ENCODE measurements at regions not wholly inside any gene's neighbourhood (a gene's known extent, or its start where the extent isn't known, plus 50 kb on each side); places are given as distances from the start of the nearest gene placed in this dataset.
"Not testable (repeated sequence)": the region's sequence is repeated elsewhere in the genome, so short reads cannot be mapped to it uniquely, and the experiment has no call there.

DNA sequence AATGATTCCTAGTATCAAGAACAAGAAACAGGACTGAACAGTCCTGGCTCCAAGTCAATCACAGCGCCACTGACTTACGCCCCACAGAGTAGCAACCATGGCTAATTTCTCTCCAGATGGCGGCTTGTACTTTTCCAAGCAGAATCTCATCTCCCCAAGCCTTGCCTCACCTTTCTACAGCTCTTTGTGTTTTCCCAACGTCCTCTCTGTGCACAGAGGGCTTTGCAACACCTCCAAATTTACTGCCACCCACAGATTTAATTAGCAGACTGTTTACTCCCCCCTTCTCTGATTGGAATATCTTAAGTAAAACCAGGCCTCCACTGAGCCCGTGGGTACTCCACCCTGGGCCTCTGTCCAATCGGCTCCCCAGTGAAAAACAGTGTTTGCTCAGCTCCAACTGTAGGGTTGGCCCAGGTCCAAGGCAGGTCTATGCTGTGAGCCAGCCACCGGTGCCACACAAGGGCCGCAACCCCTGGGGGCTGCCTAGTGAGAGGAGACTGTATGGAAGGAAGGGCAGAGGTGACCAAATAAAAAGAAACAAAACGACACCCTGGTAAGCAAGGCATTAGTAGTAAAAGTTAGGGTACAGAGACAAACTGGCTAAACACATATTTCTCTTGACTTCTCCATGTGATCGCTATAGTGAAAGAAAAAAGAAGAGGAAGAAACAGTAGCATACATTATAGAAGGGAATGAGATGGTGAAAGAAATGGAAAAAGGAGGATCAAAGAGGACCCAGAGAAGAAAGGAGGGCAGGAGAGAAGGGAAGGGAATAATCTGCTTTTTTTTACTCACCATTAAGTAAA is 128.4 kb upstream of the SOD1 start:
- DNase-seq: no peak

DNA sequence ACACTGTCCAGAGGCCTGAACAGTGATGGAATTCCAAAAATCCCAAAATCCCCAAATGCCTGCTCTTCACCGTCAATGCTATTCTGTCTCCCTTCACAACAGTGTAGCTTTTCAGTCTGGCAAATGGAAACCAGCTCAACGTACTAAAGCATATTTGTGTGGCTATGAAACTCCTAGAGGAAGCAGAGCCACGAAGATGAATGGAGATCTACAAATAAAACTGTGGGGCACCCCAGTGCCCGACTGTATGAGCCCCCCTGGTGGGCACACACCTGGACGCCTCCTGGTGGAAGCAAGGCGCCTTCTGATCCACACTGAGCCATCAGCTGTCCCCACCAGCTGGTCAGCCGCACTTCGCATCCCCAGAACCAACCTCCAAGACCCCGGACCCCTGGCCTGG is 129.1 kb upstream of the SOD1 start:
- no peak for DNase-seq

DNA sequence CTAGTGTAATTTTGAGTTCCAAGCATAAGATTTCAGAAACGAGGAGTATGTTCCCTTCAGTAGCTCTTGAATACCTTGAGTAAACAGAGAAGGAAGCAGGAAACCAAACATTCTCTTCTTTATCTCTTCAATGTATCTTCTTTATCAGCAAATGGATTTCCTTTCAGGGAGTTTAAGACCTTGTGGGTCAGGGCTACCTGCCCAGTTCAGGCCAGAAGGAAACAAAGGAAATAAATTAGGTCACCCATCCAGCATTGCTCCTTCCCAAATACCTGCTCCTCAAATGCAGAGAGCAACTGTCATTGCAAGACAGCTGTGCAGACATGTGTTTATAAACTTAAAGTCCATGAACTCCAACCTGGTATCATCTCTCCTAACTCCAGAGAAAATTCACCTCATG is 130.1 kb upstream of the SOD1 start:
- DNase-seq: no peak

DNA sequence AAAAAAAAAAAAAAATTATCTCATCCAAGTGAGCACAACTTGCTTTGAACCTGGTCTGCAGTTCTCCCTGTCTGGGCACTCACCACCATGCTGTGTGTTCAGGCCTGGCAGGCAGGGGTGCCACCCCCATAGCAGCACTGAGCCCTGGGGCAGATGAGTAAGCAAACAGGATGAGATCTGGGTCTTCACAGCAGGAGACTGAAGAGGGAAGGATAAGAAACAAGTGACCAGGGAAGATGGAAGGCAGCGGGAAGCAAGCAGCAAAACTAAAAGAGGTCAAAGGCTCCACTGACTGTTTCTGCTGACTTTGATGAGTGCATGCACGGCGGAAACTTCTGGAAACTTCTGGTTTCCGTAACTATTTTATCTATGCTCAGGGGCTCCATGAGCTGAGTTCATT is 133.5 kb upstream of the SOD1 start:
- DNase-seq: peak; percentile 55

DNA sequence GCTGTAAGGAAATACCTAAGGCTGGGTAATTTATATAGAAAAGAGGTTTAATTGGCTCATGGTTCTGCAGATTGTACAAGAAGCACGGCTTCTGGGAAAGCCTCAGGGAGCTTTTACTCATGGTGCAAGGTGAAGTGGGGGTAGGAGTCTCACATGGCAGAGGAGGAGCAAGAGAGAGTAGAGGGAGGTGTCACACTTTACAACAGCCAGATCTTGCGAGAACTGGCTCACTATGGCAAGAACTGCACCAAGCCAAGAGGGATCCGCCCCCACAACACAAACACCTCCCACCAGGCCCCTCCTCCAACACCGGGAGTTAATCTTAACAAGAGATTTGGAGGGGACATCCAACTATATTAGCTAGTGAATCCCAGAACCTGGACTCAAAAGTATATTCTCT is 135.4 kb upstream of the SOD1 start:
- no peak for DNase-seq

DNA sequence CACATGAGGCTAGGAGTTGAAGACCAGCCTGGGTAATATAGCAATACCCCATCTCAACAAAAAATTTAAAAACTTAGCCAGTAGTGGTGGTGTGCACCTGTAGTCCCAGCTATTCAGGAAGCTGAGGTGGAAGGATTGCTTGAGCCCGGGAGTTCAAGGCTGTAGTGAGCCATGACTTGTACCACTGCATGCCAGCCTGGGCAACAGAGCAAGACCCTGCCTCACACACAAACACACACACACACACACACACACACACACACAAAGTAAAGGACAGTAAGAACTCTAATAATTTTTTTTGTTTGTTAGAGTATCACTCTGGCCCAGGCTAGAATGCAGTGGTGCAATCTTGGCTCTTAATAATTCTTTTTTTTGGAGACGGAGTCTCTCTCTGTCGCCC is 138.0 kb upstream of the SOD1 start:
- no peak for DNase-seq

DNA sequence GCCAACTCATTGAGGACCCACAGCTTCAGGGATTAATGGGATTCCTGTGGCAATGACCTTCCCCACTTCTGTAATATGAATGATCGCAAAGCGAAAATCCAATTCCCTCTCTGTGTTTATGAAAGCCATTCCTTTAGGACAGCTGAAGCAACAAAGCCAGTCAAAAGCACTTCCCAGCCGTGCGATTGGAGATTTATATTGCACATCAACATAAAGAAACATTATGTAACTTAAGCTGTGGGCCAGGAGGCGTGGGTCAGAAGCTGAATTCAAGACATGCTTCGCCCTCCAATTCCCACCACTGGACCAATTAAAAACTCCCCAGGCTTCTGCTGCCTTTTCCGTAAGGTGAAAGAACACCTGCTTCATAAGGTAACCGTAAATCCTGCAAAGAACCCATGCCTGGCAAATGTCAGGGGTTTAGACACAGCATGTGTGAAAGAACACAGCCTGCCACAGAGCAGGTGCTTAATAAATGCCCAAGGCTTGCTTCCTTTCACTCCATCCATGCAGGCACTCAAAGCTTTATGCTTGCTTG is 138.9 kb upstream of the SOD1 start:
- DNase-seq: no peak

DNA sequence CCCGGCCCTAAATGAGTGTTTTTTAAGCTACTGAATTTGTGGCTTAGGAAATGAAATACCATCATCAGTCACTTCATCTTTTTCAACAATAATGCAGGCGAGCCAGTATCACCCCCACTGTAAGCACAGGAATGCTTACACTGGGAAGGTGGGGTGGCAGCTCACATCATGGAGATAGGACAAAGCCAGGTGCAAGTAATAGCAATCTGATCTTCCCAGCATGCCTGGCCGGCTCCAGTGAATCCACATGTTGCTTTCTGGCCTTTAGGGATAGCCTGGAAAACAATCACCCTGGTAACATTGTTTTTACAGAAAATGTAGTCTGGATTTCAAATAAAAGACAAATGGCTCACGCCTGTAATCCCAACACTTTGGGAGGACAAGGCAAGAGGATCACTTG is 140.9 kb upstream of the SOD1 start:
- DNase-seq: no peak

DNA sequence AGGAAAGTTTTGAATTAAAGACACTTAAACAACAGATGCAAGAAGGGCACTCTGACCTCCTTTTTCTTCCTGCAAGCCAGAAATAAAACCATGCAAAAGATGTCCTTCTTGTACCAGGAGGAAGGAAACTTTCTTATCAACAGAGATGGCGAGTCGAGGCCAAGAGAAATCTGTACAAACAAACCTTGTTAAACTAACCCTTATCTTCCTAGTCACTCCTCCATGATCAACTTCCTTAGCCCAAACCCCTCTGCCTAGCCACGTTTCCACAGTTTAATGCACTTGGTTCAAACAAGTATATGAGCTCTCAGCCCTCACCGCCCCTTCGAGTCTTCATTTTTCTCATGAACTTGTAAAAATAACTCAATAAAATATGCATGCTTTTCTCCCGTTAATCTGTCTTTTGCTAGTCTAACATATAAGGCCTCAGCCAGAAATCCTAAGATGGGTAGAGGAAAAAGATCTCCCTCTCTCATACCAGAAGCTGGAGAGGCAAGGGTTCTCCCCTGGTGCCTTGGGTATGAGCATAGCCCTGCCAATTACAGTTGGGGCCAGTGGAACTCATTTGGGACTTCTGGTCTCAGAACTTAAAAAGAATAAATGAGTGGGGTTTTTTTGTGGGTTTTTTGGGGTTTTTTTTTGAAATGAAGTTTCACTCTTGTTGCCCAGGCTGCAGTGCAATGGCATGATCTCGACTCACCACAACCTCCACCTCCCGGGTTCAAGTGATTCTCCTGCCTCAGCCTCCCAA is 141.7 kb upstream of the SOD1 start:
- DNase-seq: no peak

DNA sequence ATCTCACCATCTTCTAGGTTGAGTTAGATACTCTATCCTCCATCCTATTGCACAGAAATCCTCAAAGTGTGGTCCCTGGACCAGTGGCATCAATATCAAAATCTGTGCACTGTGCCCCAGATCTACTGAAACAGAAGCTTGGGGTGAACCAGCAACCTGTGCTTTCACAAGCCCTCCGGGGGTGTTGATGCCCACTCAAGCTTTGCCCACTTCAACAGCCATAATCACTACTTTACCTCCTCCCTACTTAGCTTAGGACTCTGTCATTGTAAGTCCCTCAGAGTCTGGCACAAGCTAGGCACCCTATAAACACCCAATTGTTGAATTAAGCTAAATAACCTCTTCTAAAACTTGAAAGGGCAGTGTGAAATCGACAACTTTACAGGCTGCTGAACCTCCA is 144.2 kb upstream of the SOD1 start:
- DNase-seq: no peak

DNA sequence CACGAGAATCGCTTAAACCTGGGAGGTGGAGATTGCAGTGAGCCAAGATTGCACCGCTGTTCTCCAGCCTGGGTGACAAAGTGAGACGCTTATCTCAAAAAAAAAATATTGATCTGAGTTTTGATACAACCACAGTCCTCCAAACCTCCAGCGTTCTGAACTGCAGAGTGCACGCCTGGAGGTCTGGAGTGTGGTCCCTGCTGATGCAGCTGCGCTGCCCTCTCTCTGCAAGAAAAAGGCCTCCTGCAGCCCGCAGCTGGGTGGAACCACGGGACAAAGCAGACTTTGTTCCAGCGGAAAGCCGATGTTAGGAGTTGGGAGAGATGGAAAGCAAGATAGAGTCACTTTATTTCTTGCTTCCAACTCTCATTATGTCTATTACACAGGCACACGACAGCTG is 144.9 kb upstream of the SOD1 start:
- DNase-seq: no peak

DNA sequence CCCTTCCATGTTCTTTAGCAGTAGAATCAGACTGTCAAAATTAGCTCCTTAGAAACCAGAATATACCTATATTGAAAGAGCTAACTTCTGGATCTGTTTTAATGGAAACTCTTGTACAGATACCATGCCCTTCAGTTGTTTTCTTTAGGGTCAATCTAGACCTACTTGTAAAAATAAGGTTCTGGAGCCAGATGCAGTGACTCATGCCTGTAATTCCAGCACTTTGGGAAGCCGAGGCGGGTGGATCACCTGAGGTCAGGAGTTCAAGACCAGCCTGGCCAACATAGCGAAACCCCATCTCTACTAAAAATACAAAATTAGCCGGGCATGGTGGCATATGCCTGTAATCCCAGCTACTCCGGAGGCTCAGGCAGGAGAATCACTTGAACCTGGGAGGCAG is 146.0 kb upstream of the SOD1 start:
- DNase-seq: not testable (repeated sequence)

DNA sequence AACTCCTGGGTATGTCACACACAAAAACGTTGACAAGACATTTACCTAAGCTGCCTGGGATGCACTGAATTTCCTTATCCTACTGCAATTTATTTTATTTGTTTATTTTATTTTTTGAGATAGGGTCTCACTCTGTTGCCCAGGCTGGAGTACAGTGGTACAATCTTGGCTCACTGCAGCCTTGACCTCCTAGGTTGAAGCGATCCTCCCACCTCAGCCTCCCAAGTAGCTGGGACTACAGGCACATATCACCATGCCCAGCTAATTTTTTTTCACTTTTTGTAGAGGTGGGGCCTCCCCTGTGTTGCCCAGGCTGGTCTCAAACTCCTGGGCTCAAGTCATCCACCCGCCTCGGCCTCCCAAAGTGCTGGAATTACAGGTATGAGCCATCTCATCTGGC is 147.5 kb upstream of the SOD1 start:
- not testable (repeated sequence) for DNase-seq

DNA sequence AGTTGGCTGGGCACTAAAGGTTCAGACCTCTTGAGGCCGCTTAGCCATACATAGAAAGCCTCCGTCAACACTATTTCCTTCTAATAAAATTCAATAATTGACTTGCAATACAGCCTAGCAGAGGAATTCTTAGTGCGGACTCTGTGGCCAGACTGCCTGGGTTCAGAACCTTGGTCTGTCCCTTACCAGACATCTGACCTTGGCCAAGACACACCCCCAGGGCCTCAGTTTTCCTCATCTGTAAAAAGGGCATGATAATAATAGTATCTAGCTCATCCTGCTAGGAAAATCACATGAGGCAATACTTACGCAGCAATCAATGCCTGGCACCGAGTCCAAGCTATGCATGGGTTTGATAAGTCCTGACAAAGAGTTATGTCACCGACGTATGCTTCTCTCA is 148.2 kb upstream of the SOD1 start:
- no peak for DNase-seq

DNA sequence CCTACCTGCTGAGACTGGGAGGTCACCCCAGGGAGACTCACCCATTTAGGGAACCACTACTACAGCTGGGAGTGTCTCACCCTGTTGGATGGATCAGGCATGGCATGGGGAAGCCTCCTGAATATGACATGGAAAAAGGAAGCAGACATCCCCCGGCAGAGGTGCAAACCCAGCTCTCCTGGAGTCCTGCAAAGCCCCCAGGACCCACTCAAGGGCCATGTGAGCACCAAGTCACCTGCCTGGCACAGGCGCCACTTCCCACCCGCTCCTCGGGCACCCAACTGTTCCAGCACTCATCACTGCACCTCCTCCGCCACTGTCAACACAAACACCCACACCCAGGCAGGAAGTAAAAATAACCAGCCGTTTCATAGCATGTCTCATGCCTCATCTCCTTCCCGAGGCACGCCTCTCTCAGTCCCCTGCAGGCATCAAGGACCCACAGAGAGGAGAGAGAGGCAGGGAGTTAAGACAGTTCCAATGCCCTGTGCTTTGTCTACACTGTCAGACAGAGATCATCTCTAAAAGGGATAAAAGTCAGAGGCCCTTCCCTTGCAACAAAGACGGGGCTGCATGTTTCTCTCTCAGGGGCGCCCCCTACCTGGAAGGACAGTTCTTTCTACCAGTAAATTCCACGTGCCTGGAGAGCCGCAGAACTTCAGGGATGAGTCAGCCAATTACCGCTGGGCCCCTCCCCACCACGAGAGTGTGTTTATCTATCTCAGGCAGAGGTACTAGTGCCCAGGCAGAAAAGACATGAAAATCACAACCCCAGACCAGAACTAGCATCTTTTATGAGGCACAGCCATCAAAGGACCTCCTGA is 150.1 kb upstream of the SOD1 start:
- peak; percentile 43 for DNase-seq

DNA sequence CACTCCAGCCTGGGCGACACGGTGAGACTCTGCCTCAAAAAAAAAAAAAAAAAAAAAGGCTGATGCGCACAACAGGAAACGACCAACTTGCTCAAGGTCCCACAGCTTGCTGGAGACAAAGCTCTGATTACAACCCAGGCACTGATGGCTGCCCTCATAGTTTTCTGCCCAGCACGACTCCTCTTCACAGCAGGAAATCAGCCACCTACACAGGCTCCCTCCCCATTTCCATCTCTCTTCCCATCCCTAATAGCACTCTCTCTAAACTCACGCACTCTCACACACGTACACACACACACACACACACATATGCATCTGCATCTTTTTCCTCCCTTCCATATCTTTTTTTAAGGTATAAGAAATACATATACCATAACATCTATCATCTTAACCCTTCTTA is 153.5 kb upstream of the SOD1 start:
- DNase-seq: no peak

DNA sequence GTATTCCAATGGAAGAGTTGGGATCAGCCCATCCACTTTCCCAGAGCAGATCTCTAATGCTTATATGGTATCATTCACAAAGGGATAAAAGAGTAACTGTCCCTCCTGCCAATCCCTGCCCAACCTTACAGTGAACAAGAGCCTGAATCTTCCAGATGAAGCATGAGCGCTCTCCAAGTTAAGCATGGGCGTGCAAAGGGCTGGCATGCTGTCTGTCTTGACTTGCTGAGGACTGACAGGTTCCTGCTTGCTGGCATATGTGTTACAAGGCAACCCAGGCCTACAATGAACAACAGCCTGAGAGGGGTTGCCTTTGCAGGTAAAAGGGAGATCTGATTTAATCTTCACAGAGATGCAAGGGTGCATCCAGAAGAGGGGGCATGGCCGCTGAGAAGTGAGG is 155.6 kb upstream of the SOD1 start:
- no peak for DNase-seq

DNA sequence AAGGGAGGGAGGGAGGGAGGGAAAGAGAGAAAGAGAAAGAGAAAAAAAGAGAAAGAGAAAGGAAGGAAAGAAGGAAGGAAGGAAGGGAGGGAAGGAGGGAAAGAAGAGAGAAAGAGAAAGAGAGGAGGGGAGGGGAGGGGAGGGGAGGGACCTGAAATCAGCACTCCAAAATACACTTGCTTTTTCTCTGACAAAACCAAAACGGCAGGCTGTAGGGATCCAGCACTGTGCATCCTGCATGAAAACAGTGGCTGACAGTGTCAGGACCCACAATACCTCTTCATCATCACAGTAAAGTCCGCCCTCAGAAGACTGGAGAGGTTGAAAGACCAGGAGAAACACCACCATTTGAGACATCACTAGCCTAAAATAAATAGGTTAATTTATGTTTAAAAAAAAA is 156.0 kb upstream of the SOD1 start:
- no peak for DNase-seq

DNA sequence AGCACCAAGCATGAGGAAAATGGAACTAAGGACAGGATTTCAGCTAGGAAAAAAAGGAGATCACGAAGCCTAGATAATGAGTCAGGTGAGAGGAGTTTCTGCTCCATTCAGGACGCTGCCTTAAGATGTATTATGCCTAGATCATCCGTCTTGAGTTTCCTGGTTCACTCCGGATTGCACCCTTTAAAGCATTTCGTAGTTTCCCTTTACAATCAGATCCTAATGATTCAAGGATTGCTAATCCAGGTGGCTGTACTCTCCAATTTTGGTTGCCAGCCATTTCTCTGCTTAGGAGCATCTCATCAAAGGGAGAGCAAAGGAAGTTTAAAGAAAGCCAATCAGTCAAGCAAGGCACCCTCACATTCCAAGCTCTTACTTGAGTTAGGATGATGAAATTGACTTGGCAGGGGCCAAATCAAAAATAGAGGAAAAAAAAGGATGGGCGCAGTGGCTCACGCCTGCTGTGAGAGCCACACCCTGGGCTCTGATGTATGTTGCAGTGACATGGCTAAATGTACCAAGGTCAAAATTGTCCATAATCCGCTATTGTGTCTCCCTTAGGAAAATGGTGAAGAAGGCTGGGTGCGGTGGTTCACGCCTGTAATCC is 156.9 kb upstream of the SOD1 start:
- no peak for DNase-seq

DNA sequence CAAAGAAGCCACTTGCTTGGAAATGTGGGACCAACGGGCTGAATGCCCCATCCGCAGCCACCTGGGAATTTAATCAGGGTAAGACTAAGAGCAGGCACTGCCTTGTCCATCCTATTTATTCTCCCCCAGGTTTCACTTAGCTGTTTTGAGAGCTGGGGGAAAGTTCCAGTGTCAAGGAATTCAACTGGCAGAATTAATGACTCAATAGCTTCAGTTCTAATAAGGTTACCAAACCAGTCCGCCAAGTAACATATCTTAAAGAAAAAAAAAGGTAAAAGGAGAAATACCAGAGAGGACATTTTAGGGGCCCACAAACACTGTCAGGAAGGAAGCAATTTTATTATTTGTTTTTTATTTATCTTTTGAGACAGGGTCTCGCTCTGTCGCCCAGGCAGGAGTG is 157.6 kb upstream of the SOD1 start:
- no peak for DNase-seq

DNA sequence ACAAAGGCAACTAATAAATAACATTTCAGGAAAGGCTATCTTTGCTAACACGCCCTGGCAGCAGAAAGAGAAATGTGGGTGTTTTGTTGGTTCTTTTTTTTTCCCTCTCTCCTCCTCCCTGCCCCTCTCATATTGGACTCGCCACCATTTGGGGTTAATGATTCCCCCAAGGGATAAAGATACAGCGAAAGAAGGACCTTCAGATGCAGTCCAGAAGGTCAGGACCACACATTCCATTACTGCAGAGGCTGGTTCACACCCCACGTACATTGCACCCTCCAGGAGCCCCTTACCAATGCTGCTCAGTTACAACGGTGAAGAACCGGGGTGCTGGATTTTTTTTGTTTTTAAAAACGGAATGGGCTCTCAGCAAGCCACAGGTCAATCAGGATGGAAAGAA is 156.9 kb upstream of the TIAM1 start:
- no peak for DNase-seq

DNA sequence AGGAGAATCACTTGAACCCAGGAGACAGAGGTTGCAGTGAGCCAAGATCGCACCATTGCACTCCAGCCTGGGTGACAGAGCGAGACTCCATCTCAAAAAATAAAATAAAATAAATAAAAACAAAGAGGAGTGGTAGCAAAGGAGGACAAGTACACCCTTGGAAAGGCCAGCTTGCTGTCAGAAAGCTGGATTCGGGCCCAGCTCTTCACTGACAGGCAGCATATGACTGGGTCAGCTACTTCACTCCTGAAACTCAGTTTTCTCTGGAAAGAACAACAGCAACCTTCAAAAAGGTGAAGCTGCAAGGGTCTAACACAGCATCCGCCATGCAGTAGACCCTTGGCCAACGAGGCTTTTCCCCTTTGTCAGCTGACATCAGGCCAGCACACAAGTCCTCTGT is 156.0 kb upstream of the TIAM1 start:
- DNase-seq: no peak

DNA sequence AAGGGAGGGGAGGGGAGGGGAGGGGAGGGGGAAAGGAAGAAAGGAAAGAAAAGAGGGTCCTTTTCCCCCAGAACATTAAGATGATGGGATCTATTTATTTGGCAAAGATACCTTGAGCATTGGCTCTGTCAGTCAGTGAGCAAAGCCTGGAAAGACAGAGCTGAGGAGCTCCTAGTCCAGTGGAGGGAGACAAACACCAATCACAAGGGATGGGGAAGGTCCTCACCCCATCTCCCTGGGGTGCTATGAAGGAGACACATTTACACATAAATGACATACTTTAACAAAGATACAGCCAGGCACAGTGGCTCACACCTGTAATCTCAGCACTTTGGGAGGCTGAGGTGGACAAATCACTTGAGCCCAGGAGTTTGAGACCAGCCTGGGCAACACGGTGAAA is 154.9 kb upstream of the TIAM1 start:
- DNase-seq: no peak

Measured in NCI-H226 (cell line).